ENCODE measurements at regions not wholly inside any gene's neighbourhood (a gene's known extent, or its start where the extent isn't known, plus 50 kb on each side); places are given as distances from the start of the nearest gene placed in this dataset.
"Not testable (repeated sequence)": the region's sequence is repeated elsewhere in the genome, so short reads cannot be mapped to it uniquely, and the experiment has no call there.

DNA sequence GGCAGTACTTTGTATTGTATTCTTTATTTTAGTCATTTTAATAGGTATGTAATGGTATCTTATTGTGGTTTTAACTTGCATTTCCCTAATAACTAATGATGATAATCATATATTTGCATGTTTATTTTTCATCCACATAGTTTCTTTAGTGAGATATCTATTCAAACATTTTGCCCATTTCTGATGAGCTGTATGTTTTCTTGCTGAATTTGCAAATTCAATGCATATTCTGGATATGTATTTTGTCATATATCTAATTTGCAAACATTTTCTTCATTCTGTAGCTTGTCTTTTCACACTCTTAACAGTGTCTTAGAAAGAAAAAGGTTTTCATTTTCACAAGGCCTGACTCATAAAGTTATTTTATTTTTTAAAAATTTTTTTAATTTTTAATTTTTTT, 372.1 kb downstream of the ZNF674 start:
- ChIA-PET CTCF (no interaction called here), POLR2A (no interaction called here)
- H3K9me3 ChIP-seq (ENCODE audit: control insufficient read depth, insufficient read depth, low read length), result no peaks in the 10 kb centered on the region
- TF ChIP-seq, protein P1, sequence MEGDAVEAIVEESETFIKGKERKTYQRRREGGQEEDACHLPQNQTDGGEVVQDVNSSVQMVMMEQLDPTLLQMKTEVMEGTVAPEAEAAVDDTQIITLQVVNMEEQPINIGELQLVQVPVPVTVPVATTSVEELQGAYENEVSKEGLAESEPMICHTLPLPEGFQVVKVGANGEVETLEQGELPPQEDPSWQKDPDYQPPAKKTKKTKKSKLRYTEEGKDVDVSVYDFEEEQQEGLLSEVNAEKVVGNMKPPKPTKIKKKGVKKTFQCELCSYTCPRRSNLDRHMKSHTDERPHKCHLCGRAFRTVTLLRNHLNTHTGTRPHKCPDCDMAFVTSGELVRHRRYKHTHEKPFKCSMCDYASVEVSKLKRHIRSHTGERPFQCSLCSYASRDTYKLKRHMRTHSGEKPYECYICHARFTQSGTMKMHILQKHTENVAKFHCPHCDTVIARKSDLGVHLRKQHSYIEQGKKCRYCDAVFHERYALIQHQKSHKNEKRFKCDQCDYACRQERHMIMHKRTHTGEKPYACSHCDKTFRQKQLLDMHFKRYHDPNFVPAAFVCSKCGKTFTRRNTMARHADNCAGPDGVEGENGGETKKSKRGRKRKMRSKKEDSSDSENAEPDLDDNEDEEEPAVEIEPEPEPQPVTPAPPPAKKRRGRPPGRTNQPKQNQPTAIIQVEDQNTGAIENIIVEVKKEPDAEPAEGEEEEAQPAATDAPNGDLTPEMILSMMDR (IDR thresholded peaks at IDR 0.05; ENCODE audit: low read depth, low read length), result no peak
- no peak overlapping the region for H3K27ac ChIP-seq (ENCODE audit: low read depth, low read length)
- no peak for DNase-seq (ENCODE audit: low read depth, low spot score)
- no peaks in the 10 kb centered on the region for H3K27me3 ChIP-seq (ENCODE audit: control insufficient read depth, insufficient read depth, low read length)
- H3K4me3 ChIP-seq (ENCODE audit: low read depth, low read length), result no peak overlapping the region

DNA sequence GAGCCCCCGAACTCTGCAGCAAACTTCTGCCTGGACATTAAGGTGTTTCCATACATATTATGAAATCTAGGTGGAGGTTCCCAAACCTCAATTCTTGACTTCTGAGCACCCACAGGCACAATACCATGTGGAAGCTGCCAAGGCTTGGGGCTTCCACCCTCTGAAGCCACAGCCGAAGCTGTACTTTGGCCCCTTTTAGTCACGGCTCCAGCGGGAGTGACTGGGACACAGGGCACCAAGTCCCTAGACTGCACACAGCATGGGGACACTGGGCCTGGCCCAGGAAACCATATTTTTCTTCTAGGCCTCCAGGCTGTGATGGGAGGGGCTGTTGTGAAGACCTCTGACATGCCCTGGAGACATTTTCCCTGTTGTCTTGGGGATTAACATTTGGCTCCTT, 373.8 kb downstream of the ZNF674 start:
- POLR2A ChIA-PET, CTCF ChIA-PET: not testable (repeated sequence)

DNA sequence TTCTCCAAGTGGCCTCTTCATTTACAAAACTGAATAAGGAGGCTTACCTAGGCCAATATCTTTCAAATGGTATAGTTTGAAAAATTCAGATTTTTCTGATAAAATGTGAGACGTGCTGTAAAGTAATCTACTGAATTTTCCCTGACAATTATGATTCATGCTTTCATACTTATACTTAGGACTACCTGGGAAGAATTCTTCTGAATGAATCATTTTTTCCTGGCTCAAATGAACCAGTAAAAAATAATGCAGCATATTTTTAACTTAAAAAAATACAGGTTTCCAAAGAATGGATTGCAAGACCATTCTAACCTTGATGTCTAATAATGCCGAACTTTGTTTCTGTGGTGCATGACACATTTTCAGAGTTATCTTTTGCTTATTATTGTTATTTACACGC, 375.4 kb downstream of the ZNF674 start:
- no peak overlapping the region for H3K4me3 ChIP-seq (ENCODE audit: low read depth, low read length)
- ChIA-PET POLR2A (no interaction called here), CTCF (no interaction called here)
- no peaks in the 10 kb centered on the region for H3K9me3 ChIP-seq (ENCODE audit: control insufficient read depth, insufficient read depth, low read length)
- no peaks in the 10 kb centered on the region for H3K27me3 ChIP-seq (ENCODE audit: control insufficient read depth, insufficient read depth, low read length)
- TF ChIP-seq, protein P1 (IDR thresholded peaks at IDR 0.05; ENCODE audit: low read depth, low read length), result no peak
- DNase-seq (ENCODE audit: low read depth, low spot score), result no peak
- H3K27ac ChIP-seq (ENCODE audit: low read depth, low read length), result no peak overlapping the region

More for the DNA sequence above, 373.8 kb downstream of the ZNF674 start:
- not testable (repeated sequence) for DNase-seq (ENCODE audit: low read depth, low spot score); H3K27me3 ChIP-seq (ENCODE audit: control insufficient read depth, insufficient read depth, low read length); H3K27ac ChIP-seq (ENCODE audit: low read depth, low read length); H3K4me3 ChIP-seq (ENCODE audit: low read depth, low read length); H3K9me3 ChIP-seq (ENCODE audit: control insufficient read depth, insufficient read depth, low read length)

DNA sequence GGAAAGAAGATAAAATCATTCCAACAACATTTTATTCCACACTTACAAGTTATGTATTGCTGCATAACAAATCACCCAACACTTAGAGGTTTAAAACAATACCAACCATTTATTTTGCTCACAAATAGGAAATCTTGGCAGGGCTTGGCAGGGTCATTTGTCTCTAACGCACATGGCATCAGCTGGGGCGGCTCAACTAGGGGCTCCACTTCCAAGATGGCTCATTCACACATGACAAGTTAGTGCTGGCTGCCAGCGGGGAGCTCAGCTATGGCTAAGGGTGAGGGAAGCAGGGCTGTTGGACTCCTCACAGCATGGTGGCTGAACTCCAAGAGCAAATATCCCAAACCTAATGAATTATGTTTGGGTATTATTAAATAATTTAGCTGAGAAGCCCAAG, 377.0 kb downstream of the ZNF674 start:
- Histone ChIP-seq H3K27me3 (ENCODE audit: control insufficient read depth, insufficient read depth, low read length) (no peaks in the 10 kb centered on the region), H3K27ac (ENCODE audit: low read depth, low read length) (no peak overlapping the region), H3K4me3 (ENCODE audit: low read depth, low read length) (no peak overlapping the region), H3K9me3 (ENCODE audit: control insufficient read depth, insufficient read depth, low read length) (no peaks in the 10 kb centered on the region)
- POLR2A ChIA-PET, result no interaction called here
- CTCF ChIA-PET, result no interaction called here
- TF ChIP-seq, protein P1 (IDR thresholded peaks at IDR 0.05; ENCODE audit: low read depth, low read length), result no peak
- no peak for DNase-seq (ENCODE audit: low read depth, low spot score)

DNA sequence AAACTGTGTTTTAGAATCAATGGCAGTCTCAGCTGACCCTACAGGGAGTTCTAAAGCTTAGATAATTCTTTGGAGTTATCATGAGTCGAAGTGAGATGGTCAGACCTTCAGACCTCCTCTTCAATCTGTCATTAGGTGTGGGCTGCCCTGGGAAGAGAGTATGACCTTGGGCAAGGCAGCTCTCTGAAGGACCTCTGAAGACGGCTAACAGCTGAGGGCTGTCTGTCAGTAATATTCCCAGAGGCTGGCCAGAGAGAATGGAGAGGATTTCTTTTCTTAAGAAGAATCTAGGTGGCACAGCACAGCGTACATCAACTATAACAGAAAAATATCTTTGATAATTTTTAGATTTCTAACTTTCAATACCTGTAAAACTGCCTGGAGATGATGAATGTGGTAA, 379.4 kb downstream of the ZNF674 start:
- ChIA-PET POLR2A (no interaction called here), CTCF (no interaction called here)
- no peaks in the 10 kb centered on the region for H3K9me3 ChIP-seq (ENCODE audit: control insufficient read depth, insufficient read depth, low read length)
- no peaks in the 10 kb centered on the region for H3K27me3 ChIP-seq (ENCODE audit: control insufficient read depth, insufficient read depth, low read length)
- no peak overlapping the region for H3K27ac ChIP-seq (ENCODE audit: low read depth, low read length)
- H3K4me3 ChIP-seq (ENCODE audit: low read depth, low read length), result no peak overlapping the region
- TF ChIP-seq, protein P1 (IDR thresholded peaks at IDR 0.05; ENCODE audit: low read depth, low read length), result no peak
- DNase-seq (ENCODE audit: low read depth, low spot score), result no peak

DNA sequence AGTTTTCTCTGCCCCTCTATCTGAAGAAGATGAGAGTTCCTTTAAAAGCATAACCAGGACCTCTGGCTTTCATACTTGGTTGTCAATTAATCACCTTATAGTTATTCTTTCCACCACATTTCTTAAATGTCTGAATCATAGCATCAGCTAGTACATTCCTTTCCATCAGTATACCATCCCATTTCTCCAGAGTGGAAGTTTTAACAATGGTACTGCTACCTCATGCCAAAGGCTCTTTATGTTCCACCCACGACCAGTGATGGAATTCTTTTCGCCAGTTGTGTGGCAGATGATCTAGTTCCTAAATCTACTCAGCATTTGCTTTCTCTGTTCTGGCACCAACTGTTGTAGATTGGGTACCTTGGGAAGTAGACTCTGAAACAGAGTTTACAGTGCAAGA, 379.8 kb downstream of the ZNF674 start:
- POLR2A ChIA-PET, result no interaction called here

More for the DNA sequence above, 379.8 kb downstream of the ZNF674 start:
- no peaks in the 10 kb centered on the region for H3K27me3 ChIP-seq (ENCODE audit: control insufficient read depth, insufficient read depth, low read length)
- DNase-seq (ENCODE audit: low read depth, low spot score), result no peak
- TF ChIP-seq, protein P1 (IDR thresholded peaks at IDR 0.05; ENCODE audit: low read depth, low read length), result no peak
- H3K4me3 ChIP-seq (ENCODE audit: low read depth, low read length), result no peak overlapping the region
- no peaks in the 10 kb centered on the region for H3K9me3 ChIP-seq (ENCODE audit: control insufficient read depth, insufficient read depth, low read length)
- CTCF ChIA-PET, result no interaction called here
- no peak overlapping the region for H3K27ac ChIP-seq (ENCODE audit: low read depth, low read length)

Measured in AG04450 (cell line).